Stimulated activated naive CD4-positive, alpha-beta T cell (primary cell): ENCODE measurements at regions not wholly inside any gene's neighbourhood (a gene's known extent, or its start where the extent isn't known, plus 50 kb on each side); places are given as distances from the start of the nearest gene placed in this dataset.

Experiments
- DNase-seq, 6 experiments: peaks; one replicate each; lab custom pipeline; 2025; lab: John Stamatoyannopoulos, UW

GRCh38 chr21:40985370-40985769 lies 138.4 kb upstream of the DSCAM start:
- no peak for DNase-seq

- DNase-seq, result no peak
Observed at GRCh38 chr21:40990366-40990765, 143.4 kb upstream of the DSCAM start.

DNA sequence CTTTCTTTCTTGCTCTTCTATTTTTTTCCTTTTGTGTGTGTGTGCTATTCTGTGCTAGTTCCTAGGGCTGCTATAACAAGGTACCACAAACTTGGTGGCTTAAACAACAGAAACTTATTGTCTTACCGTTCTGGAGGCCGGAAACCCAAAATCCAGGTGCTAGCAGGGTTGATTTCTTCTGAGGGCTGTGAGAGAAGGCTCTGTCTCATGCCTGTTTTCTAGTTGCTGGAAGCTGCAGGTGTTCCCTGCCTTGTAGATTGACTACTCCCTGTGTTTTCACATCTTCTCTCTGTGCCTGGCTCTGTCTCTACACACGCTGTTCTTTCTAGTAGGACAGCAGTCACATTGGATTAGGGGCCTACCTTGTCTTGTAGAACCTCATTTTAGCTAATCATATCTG lies 150.9 kb upstream of the DSCAM start:
- DNase-seq, result no peak

DNA sequence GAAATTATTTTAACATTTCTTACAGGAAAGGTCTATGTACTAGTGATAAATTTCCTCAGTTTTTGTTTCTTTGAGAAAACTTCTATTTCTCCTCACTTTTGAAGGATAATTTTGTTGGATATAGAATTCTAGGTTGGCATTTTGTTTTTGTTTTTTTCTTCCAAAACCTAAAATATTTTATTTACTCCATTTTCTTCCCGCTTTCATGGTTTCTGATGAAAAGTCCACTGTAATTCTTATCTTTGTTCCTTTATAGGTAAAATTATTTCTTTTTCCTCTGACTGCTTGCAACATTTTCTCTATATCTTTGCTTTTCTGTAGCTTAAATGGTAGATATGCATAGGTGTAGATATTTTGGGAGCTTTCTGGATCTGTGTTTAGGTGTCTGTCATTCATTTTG lies 153.9 kb upstream of the DSCAM start:
- DNase-seq, result no peak

DNA sequence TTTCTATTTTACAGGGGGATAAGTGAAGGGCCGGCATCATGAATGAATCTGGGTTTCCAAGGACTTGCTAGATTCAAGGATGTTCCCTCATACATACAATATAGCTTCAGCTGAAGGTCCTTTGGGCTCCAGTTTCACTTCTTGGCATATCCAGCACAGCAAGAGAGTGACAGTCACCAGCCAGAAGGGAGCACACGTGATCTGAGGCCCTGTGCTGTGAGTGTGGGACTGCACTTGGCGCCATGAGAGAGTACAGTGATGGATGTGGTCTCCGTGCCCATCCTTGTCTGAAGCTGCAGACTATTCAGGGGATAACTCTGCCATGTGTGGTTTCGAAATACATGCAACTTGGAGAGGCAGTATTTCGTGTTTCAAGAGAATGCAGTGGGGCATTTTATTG lies 159.7 kb upstream of the DSCAM start:
- DNase-seq, result no peak

DNA sequence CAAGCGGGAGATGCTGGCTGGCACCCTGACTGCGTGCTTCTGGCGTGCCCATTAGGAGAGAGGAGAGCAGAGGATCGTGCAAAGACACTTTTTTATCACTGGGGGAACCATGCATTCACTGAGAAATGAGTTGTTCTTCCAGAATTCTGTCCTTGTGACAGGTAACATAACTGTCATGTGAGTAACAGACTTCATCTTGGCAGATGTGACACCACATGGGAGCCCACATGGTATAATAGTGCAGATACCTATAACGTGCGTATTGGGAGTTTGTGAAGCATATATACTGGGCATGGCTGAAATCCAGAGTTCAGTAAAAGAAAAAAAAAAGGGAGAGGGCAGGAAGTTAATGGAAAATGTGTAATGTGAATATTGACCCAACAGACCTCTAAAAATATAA lies 159.6 kb upstream of the BACE2 start:
- DNase-seq, result no peak

DNA sequence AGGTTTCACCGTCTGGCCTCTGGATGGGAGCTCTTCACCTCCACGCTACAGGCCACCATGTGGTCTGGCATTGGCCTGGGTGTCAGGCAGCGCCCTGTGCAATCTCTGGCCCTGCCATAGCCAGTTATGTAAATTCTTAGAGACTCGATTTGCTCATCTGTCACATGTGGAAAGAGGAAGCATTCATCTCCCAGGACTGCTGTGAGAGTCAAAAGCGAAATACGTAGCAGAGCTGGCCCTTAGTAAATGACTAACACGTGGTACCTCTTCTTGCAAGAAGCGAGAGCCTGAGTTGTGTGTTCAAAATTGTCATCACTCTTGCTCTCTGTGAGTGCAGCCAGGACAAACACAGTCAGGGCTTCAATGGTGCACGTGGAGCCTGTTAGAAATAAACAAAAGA lies 159.0 kb upstream of the BACE2 start:
- DNase-seq, result no peak

DNA sequence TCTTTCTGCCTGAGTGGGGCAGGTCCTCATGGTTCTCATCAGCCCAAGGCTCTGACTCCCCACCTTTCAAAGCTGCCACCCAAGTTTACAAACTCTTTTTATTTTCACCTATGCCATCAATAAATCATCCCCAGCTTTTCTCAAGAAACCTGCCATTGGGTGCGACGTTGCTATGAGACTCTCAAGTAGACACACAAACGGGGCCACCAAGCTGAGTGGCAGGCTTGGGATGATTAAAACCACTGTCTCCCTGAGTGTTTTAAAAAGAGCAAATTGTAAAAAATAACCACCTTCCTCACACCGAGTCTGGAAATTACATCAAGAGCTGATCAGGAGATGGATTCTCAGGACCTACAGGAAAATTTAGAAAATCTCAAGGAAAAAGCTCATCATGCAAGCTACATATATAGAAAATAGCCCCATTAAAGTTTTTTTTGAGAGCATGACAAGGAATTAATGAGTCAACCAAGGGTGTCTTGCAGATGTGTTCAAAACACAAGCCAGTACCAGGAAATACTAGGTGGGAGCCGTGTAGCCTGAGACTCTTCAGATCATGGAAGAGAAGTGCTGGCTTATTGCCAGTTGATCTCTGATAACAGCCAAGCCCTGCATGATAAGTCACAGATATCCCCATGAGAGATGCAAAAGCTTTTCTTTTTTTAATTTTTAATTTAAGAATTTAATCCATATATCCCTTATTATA lies 158.4 kb upstream of the BACE2 start:
- DNase-seq, result no peak

DNA sequence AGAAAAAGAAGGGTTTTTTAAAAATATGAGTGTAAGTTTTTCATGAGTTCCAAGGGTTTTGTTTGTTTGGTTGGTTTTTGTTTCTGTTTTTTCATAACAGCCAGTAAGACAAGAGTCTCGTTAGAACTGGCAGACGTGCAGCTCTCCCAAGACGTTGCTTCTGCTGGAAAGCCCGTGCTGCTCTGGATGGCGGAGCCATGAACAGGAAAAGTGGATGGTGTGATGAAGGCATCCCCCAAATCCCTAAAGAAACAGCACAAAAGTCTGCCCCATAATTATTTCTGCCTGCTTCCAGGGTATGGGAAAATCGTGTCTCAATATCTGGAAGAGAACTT lies 157.9 kb upstream of the BACE2 start:
- DNase-seq, result no peak

DNA sequence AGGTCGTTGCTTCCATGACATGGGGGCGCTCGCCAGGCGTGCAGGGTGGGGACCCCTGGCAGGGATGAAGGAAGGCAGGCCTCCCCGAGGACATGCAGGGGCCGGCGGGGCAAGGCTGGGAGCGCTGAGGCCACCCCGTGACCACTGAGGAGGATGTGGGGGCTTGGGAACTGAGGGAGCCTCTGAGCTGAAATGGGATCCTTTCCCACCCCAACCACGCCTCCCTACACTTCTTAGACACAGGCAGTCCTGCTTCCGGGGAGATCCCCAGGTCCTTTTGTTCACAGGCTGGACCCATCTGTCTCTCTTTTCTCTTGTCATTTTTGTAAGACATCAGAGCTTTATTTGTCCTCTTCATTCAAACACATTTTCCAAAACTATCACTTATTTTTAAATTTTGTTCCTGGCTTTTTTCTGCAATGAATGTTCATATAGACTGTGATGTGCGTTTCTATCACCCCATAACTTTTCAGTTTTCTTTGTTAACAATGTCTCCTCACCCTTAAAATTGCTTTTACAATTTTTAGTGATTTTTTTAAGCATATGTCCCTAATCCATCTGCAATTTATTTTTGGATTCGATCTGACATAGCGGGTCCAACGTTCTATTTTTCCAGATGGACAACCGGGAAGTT lies 156.7 kb upstream of the BACE2 start:
- DNase-seq, result no peak

DNA sequence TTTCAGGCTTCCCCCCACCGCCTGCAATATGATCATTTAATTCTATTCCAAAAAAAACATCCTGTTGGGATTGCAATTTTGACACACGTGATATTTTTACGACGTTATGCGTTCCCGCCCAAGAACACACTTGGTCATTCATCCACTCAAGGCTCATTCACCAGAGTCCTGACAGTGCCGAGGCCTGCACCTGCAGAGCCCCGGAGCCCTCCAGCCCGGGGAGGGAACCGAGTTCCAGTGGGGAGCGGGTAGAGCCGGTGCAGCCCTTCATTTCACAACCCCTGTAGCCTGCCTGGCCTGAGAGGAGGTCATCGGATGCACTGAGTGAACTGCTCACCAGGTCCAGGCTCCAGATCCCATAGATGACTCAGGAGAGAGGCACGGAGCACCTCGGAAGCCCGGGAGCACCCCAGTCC lies 156.0 kb upstream of the BACE2 start:
- no peak for DNase-seq

GRCh38 chr21:41012425-41012824 lies 155.5 kb upstream of the BACE2 start:
- no peak for DNase-seq

- DNase-seq, result no peak
Observed at GRCh38 chr21:41016472-41016871, 151.5 kb upstream of the BACE2 start.

DNA sequence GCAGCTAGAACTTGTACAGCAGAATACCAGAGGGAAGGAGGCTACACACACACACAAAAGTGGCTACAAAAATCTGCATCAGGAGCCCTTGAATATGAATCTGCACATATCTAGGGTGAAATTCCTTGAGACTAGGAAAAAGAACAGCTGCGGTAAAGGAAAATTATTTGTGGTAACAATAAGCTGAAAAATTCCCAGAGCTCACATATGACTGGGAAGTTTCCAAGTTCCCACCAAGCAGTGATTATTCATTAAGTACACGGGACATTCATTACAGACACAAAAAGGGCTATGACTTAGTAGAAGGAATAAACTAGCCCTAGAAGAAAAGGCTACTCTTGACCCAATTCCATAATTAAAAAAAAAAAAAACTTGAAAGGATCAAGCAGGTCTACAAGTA lies 149.5 kb upstream of the BACE2 start:
- DNase-seq, result no peak

- DNase-seq, result no peak
Observed at GRCh38 chr21:41023936-41024335, 144.0 kb upstream of the BACE2 start.

DNA sequence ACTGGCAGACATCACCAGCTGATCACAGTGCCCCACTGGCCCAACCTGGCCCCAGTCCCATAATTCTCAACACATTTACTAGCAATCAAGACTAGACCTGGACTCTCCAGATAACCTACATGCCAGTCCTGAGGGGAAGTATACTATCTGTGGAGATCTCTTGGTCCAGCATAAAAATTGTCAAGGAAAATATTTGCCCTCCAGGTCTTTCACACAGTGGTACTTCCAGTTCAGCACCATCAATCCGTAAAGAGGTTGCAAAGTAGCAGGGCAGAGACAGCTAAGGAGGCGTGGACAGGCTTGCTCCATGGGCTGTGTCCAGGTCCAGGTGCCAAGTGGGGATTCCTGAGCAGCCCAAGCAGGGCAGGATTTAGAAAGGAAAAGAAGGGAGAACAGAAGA lies 143.6 kb upstream of the BACE2 start:
- DNase-seq, result no peak

DNA sequence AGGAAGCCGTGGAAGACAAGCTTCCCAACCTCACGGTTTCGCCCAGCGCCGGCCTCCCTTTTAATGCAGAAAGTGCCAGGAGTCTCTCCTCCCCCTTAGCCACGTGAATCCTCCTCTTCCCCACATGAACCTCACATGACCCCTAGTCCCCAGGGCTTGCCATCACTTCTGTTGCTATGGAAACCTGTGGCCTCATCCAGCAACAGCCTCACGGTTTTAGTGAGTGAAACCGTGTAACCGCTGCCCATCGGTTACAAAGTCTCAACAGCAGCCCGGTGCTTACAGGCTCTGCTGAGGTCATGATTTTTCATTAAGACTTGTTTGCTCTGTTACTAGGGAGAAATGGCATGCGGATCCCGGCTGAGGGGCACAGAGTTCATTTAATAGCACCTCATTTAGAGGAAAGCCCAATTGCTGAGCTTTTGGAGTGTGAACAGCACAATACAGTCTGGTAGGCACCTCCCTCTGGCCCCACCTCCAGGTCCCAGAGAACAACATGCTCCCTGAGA lies 143.2 kb upstream of the BACE2 start:
- DNase-seq, result no peak

DNA sequence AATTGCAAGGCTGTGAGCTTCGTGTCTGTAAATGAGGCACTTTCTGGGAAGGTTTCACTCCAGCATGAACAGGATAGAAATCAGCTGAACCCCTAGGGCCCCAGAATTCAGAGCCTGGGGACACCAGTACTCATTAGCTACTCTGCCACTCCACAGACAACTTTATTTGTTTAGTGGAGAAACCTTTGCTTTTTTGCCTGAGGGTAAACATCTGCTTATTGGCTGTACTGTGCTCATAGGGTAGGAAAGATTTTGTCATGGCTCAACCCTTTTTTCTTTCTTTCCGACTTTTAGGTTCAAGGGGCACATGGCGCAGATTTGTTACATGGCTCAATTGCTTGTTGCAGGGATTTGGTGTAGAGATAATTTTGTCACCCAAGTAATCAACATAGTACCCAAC lies 138.4 kb upstream of the BACE2 start:
- DNase-seq, result no peak

DNA sequence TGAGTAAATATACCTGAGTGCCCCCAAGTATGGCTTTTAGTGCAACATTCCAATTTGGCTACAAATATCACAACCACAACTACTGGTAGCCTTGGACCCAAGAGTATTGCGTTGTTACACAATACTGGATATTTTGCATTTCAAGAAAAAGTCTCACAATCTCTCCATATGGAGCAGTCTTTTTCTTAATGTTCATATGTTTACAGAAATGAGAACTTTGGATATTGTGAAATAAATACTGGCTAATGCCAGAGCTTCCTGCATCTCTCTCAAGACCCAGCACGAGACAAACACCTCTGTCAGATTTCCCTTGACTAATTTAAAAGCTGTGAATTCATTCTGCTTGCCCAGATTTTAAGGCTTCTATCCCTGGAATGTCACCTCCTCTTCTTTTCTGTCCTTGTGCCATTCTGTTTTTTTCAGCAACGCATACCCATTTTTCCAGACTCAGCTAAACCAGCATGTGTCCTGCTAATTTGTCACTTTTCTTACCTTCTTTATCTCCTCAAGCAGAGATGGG lies 136.2 kb upstream of the BACE2 start:
- DNase-seq, result no peak

DNA sequence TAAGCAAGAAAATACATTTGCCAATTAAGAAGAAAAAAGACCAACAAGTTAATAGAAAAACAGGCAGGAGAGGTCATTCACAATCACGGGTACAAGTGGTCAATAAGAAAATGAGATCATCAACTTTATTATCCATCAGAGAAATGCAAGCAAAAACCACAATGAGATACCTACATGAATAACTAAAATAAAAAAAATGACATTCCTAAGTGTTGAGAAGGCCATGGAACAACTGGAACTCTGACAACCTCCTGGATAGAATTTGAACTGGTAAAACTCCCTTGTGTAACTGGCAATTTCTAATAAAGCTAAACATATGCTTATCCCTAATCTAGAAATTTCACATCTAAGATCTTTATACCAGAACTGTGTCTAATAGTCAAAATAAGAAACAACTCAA lies 135.4 kb upstream of the BACE2 start:
- no peak for DNase-seq

- no peak for DNase-seq
Observed at GRCh38 chr21:41037212-41037611, 130.7 kb upstream of the BACE2 start.

GRCh38 chr21:41037936-41038335 lies 130.0 kb upstream of the BACE2 start:
- no peak for DNase-seq

- DNase-seq, result no peak
Observed at GRCh38 chr21:41043014-41043413, 124.9 kb upstream of the BACE2 start.
